OCI-LY3 (cell line): ENCODE measurements at regions not wholly inside any gene's neighbourhood (a gene's known extent, or its start where the extent isn't known, plus 50 kb on each side); places are given as distances from the start of the nearest gene placed in this dataset.
"Not testable (repeated sequence)": the region's sequence is repeated elsewhere in the genome, so short reads cannot be mapped to it uniquely, and the experiment has no call there.

Source experiments
- H2AFZ ChIP-seq: fragments of 200-600, 300-600 bp; shearing (Covaris generic); 2 replicates; pipeline ENCODE4 v1.6.0; 2014; ENCODE audit warnings: antibody characterized with exemption, low read depth, low read length
- H3K27ac ChIP-seq: fragments of 200-600, 300-600 bp; sonication (generic); 2 replicates; pipeline ENCODE4 v1.5.1; 2014; ENCODE audit warnings: mild to moderate bottlenecking, low read length, moderate library complexity, mixed read lengths
- H3K27me3 ChIP-seq: fragments of 200-600, 300-600 bp; sonication (generic); 2 replicates; pipeline ENCODE4 v1.6.1; 2014; ENCODE audit warnings: low read depth, low read length, mixed read lengths
- H3K36me3 ChIP-seq: fragments of 200-600, 300-600 bp; sonication (generic); replicated peaks from 2 replicates; pipeline ENCODE3; 2014; ENCODE audit warnings: low read depth, low read length, mixed read lengths
- H3K4me1 ChIP-seq: fragments of 300-600, 200-600 bp; sonication (generic); 2 replicates; pipeline ENCODE4 v1.6.1; 2014; ENCODE audit warnings: low read length, mixed read lengths
- H3K4me2 ChIP-seq: fragments of 200-600, 300-600 bp; sonication (generic); 2 replicates; pipeline ENCODE4 v1.6.1; 2014; ENCODE audit warnings: low read length, mixed read lengths
- H3K4me3 ChIP-seq: fragments of 300-600, 200-600 bp; sonication (generic); 2 replicates; pipeline ENCODE4 v1.5.1; 2014; ENCODE audit warnings: antibody characterized with exemption, mild to moderate bottlenecking, low read length, moderate library complexity
- H3K79me2 ChIP-seq: fragments of 300-600, 200-600 bp; shearing (Covaris generic); 2 replicates; pipeline ENCODE4 v1.6.1; 2014; ENCODE audit warnings: mild to moderate bottlenecking, low read length, mixed read lengths
- H3K9ac ChIP-seq: fragments of 300-600, 200-600 bp; shearing (Covaris generic); 2 replicates; pipeline ENCODE4 v1.6.0; 2014; ENCODE audit warnings: mild to moderate bottlenecking, low read length, moderate library complexity
- H3K9me3 ChIP-seq: fragments of 200-600, 300-600 bp; shearing (Covaris generic); 2 replicates; pipeline ENCODE4 v1.6.1; 2014; ENCODE audit warnings: low read length, mixed read lengths; ENCODE audit not compliant: insufficient read depth
- H4K20me1 ChIP-seq: fragments of 200-600, 300-600 bp; sonication (generic); 2 replicates; pipeline ENCODE4 v1.6.1; 2016; ENCODE audit warnings: low read length, mixed read lengths; ENCODE audit not compliant: insufficient read depth
- CTCF ChIP-seq: fragments of 200-600, 300-600 bp; sonication (generic); IDR thresholded peaks from 2 replicates; pipeline ENCODE4 v1.5.1; 2014; ENCODE audit warnings: antibody characterized with exemption, low read length, low read depth
- EZH2phosphoT487 ChIP-seq: fragments of 200-600 bp; shearing (Covaris generic); IDR thresholded peaks from 2 replicates; pipeline ENCODE4 v1.6.1; 2018; ENCODE audit warnings: antibody characterized with exemption, mixed run types, low read depth

GRCh38 chr10:52946486-52946885, 173.9 kb upstream of the MBL2 start:
- H3K36me3 ChIP-seq = no peaks in the 10 kb centered on the region
- no peaks in the 10 kb centered on the region for H3K9me3 ChIP-seq
- H2AFZ ChIP-seq = no peak overlapping the region
- H3K79me2 ChIP-seq = no peaks in the 10 kb centered on the region
- no peak overlapping the region for H3K9ac ChIP-seq
- TF ChIP-seq EZH2phosphoT487 (no peak), CTCF (no peak)
- no peak overlapping the region for H3K4me3 ChIP-seq
- no peaks in the 10 kb centered on the region for H4K20me1 ChIP-seq
- no peak overlapping the region for H3K4me2 ChIP-seq
- H3K27me3 ChIP-seq = no peaks in the 10 kb centered on the region
- H3K27ac ChIP-seq = no peak overlapping the region
- 0 out of 2 replicates have a peak, but pooled peaks cover 4% of the 10 kb centered on the region for H3K4me1 ChIP-seq

- H3K4me2 ChIP-seq, H3K36me3 ChIP-seq, H3K4me1 ChIP-seq, H2AFZ ChIP-seq, H3K9ac ChIP-seq, H3K27ac ChIP-seq, H3K4me3 ChIP-seq, H3K79me2 ChIP-seq, H4K20me1 ChIP-seq, H3K9me3 ChIP-seq, H3K27me3 ChIP-seq: not testable (repeated sequence)
These were observed 172.9 kb upstream of the MBL2 start for GRCh38 chr10:52945521-52945920.

GRCh38 chr10:52940921-52941320, 168.3 kb upstream of the MBL2 start:
- no peaks in the 10 kb centered on the region for H3K79me2 ChIP-seq

DNA sequence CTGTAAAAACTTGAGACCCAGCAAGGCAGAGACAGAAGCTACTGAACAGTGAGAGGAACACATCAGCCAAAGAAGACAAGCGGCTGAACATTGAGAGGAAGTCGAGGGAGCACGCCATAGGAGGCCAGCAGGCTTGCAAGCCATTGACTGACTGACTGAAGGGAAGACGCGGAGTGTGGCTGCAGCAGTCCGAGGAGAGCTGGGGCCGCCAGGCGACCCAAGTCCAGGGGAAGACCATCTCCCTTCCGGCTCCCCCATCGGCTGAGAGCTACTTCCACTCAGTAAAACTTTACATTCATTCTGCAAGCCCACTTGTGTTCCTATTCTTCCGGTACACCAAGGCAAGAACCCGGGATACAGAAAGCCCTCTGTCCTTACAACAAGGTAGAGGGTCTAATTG, 167.3 kb upstream of the MBL2 start:
- Histone ChIP-seq H3K4me2 (no peak overlapping the region), H3K9ac (no peak overlapping the region), H3K27ac (no peak overlapping the region), H3K4me3 (no peak overlapping the region), H3K9me3 (no peaks in the 10 kb centered on the region), H3K27me3 (no peaks in the 10 kb centered on the region), H3K36me3 (no peaks in the 10 kb centered on the region), H2AFZ (no peak overlapping the region), H3K79me2 (no peaks in the 10 kb centered on the region), H4K20me1 (no peaks in the 10 kb centered on the region), H3K4me1 (no peaks in the 10 kb centered on the region)
- TF ChIP-seq EZH2phosphoT487 (no peak), CTCF (no peak)

More at GRCh38 chr10:52940921-52941320, 168.3 kb upstream of the MBL2 start:
- no peaks in the 10 kb centered on the region for H4K20me1 ChIP-seq
- no peaks in the 10 kb centered on the region for H3K9me3 ChIP-seq
- no peaks in the 10 kb centered on the region for H3K36me3 ChIP-seq
- no peak for TF ChIP-seq EZH2phosphoT487
- TF ChIP-seq CTCF = no peak
- no peak overlapping the region for H3K4me3 ChIP-seq
- H3K9ac ChIP-seq = no peak overlapping the region
- no peaks in the 10 kb centered on the region for H3K27me3 ChIP-seq
- H3K4me1 ChIP-seq = no peaks in the 10 kb centered on the region
- no peak overlapping the region for H3K4me2 ChIP-seq
- H2AFZ ChIP-seq = no peak overlapping the region
- H3K27ac ChIP-seq = no peak overlapping the region

DNA sequence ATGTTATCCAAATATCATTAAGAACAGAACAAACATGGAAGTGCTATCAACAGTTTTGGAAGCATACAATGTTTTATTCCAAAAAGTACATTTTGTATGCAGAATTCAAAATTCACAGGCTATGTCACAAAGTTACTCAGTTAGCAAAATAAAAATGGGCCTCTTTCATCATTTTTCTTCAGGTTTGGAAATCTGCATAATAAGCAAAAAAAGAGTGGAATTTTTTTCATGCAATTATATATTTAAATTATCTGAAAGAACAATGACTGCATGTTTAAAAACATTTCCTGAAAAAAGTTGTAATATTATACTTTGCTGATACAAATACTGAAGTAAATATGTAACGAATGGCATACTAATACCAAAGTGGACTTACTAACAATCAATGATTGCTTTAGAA, 161.2 kb upstream of the MBL2 start:
- Histone ChIP-seq H3K36me3 (no peaks in the 10 kb centered on the region), H2AFZ (no peak overlapping the region), H3K27me3 (no peaks in the 10 kb centered on the region), H3K27ac (no peak overlapping the region), H4K20me1 (no peaks in the 10 kb centered on the region), H3K4me2 (no peak overlapping the region), H3K79me2 (no peaks in the 10 kb centered on the region), H3K4me3 (no peak overlapping the region), H3K9ac (no peak overlapping the region), H3K4me1 (no peaks in the 10 kb centered on the region), H3K9me3 (no peaks in the 10 kb centered on the region)
- TF ChIP-seq CTCF (no peak), EZH2phosphoT487 (no peak)
